ENCODE measurements at regions not wholly inside any gene's neighbourhood (a gene's known extent, or its start where the extent isn't known, plus 50 kb on each side); places are given as distances from the start of the nearest gene placed in this dataset.

GRCh38 chr2:207474863-207475485, 54.8 kb upstream of the CREB1 start:
- Histone ChIP-seq H3K9ac (ENCODE audit: low read depth in 1 of 2, low read length in 2 of 2) (no peak overlapping the region), H3K36me3 (ENCODE audit: control insufficient read depth in 4 of 4, insufficient read depth in 3 of 4, low read depth in 1 of 4, low read length in 3 of 4) (no peaks in the 10 kb centered on the region), H3K9me3 (ENCODE audit: control insufficient read depth in 4 of 4, low read length in 3 of 4) (no peaks in the 10 kb centered on the region), H3K27me3 (ENCODE audit: control insufficient read depth in 4 of 4, insufficient read depth in 4 of 4, low read length in 3 of 4) (no peaks in the 10 kb centered on the region), H3K4me3 (ENCODE audit: low read depth in 1 of 3, low read length in 3 of 3) (no peak overlapping the region), H3K4me1 (ENCODE audit: control insufficient read depth in 4 of 4, insufficient read depth in 4 of 4, low read length in 3 of 4) (peaks cover 0 to 8% (median 5%) of the 10 kb centered on the region in 4 donors), H3K27ac (ENCODE audit: low read depth in 1 of 2, low read length in 2 of 2) (no peak overlapping the region)
- DNase-seq (ENCODE audit: low spot score) = no peak
- 15% methylated on average over 13 of the region's 13 CpGs for WGBS
- no peak for TF ChIP-seq ZBTB33 (IDR thresholded peaks at IDR 0.05)
- TF ChIP-seq RAD21 (IDR thresholded peaks at IDR 0.05) = peak; percentile 96 to 97
- no peak for TF ChIP-seq REST (IDR thresholded peaks at IDR 0.05)
- no peak for TF ChIP-seq GABPA (IDR thresholded peaks at IDR 0.05 in 1 of 2, conservative IDR thresholded peaks at IDR 0.05 in 1 of 2)
- TF ChIP-seq FOXA2 (IDR thresholded peaks at IDR 0.05) = no peak
- peak; percentile 83 for TF ChIP-seq CTCF (IDR thresholded peaks at IDR 0.05; ENCODE audit: low read depth, low read length, missing input control)
- TF ChIP-seq EGR1 (IDR thresholded peaks at IDR 0.05; ENCODE audit: low read depth in 2 of 2) = no peak
- TF ChIP-seq FOXA1 (IDR thresholded peaks at IDR 0.05) = peak; percentile 14
- peak; percentile 46 for TF ChIP-seq YY1 (IDR thresholded peaks at IDR 0.05)
- no peak for TF ChIP-seq SP1 (IDR thresholded peaks at IDR 0.05)
- no peak for TF ChIP-seq NR2F2 (IDR thresholded peaks at IDR 0.05)

- no peak for DNase-seq (ENCODE audit: low spot score)
- 73% methylated on average over 3 of the region's 3 CpGs for WGBS
- Histone ChIP-seq H3K4me1 (ENCODE audit: control insufficient read depth in 4 of 4, insufficient read depth in 4 of 4, low read length in 3 of 4) (peaks cover 0 to 8% (median 5%) of the 10 kb centered on the region in 4 donors), H3K9ac (ENCODE audit: low read depth in 1 of 2, low read length in 2 of 2) (no peak overlapping the region), H3K9me3 (ENCODE audit: control insufficient read depth in 4 of 4, low read length in 3 of 4) (no peaks in the 10 kb centered on the region), H3K27me3 (ENCODE audit: control insufficient read depth in 4 of 4, insufficient read depth in 4 of 4, low read length in 3 of 4) (no peaks in the 10 kb centered on the region), H3K27ac (ENCODE audit: low read depth in 1 of 2, low read length in 2 of 2) (no peak overlapping the region), H3K4me3 (ENCODE audit: low read depth in 1 of 3, low read length in 3 of 3) (no peak overlapping the region), H3K36me3 (ENCODE audit: control insufficient read depth in 4 of 4, insufficient read depth in 3 of 4, low read depth in 1 of 4, low read length in 3 of 4) (no peaks in the 10 kb centered on the region)
- TF ChIP-seq ZBTB33 (IDR thresholded peaks at IDR 0.05) (no peak), JUND (IDR thresholded peaks at IDR 0.05) (no peak), ATF3 (IDR thresholded peaks at IDR 0.05) (no peak), FOXA2 (IDR thresholded peaks at IDR 0.05) (no peak), MAX (IDR thresholded peaks at IDR 0.05) (no peak), YY1 (IDR thresholded peaks at IDR 0.05) (no peak), REST (IDR thresholded peaks at IDR 0.05) (no peak), RXRA (IDR thresholded peaks at IDR 0.05) (no peak), FOXA1 (IDR thresholded peaks at IDR 0.05) (no peak), SP1 (IDR thresholded peaks at IDR 0.05) (no peak)
Measured at GRCh38 chr2:207475546-207475945, 54.2 kb upstream of the CREB1 start.

Measured in liver (tissue), 8 donors.